HL-60 (cell line): ENCODE measurements at regions not wholly inside any gene's neighbourhood (a gene's known extent, or its start where the extent isn't known, plus 50 kb on each side); places are given as distances from the start of the nearest gene placed in this dataset.

Experiments
- GABPA ChIP-seq: IDR thresholded peaks from 2 replicates; pipeline ENCODE4 v1.6.1; 2012; ENCODE audit warnings: low read depth
- POLR2AphosphoS5 ChIP-seq: IDR thresholded peaks from 2 replicates; pipeline ENCODE4 v1.6.1; 2012; ENCODE audit warnings: low read depth
- SPI1 ChIP-seq: IDR thresholded peaks from 2 replicates; pipeline ENCODE4 v1.6.1; 2012; ENCODE audit warnings: low read depth, mild to moderate bottlenecking, borderline replicate concordance
- TF ChIP-seq, protein P1 (sequence below): IDR thresholded peaks from one replicate; pipeline ENCODE4 v1.5.1; 2011; ENCODE audit warnings: low read length, control low read depth, inconsistent platforms; ENCODE audit not compliant: insufficient read depth
- TF ChIP-seq, protein P2 (sequence below): IDR thresholded peaks from 2 replicates; pipeline ENCODE4 v1.6.1; 2012; ENCODE audit warnings: low read depth; ENCODE audit not compliant: insufficient replicate concordance

DNA sequence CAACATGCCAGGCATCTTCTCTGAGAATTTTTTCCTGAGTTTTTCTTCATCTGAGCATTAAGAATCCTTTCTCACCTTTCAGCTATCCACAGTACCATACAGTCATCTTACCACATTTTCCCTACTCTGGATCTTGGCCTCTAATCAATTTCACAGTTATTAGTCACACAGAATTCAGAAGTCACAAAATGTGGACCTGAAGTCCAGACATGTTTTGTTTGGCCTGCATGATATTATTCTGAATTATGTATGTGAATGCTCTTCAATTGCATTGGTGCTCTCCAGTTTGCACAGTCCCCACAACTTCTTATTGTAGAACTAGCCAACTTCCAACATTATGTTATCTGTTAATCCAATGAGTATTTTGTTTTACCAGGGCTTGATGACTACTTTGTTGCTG is 102.3 kb upstream of the GRIA3 start:
- TF ChIP-seq, protein P1, sequence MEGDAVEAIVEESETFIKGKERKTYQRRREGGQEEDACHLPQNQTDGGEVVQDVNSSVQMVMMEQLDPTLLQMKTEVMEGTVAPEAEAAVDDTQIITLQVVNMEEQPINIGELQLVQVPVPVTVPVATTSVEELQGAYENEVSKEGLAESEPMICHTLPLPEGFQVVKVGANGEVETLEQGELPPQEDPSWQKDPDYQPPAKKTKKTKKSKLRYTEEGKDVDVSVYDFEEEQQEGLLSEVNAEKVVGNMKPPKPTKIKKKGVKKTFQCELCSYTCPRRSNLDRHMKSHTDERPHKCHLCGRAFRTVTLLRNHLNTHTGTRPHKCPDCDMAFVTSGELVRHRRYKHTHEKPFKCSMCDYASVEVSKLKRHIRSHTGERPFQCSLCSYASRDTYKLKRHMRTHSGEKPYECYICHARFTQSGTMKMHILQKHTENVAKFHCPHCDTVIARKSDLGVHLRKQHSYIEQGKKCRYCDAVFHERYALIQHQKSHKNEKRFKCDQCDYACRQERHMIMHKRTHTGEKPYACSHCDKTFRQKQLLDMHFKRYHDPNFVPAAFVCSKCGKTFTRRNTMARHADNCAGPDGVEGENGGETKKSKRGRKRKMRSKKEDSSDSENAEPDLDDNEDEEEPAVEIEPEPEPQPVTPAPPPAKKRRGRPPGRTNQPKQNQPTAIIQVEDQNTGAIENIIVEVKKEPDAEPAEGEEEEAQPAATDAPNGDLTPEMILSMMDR, result no peak
- no peak for TF ChIP-seq POLR2AphosphoS5
- TF ChIP-seq GABPA, result no peak
- TF ChIP-seq, protein P2, sequence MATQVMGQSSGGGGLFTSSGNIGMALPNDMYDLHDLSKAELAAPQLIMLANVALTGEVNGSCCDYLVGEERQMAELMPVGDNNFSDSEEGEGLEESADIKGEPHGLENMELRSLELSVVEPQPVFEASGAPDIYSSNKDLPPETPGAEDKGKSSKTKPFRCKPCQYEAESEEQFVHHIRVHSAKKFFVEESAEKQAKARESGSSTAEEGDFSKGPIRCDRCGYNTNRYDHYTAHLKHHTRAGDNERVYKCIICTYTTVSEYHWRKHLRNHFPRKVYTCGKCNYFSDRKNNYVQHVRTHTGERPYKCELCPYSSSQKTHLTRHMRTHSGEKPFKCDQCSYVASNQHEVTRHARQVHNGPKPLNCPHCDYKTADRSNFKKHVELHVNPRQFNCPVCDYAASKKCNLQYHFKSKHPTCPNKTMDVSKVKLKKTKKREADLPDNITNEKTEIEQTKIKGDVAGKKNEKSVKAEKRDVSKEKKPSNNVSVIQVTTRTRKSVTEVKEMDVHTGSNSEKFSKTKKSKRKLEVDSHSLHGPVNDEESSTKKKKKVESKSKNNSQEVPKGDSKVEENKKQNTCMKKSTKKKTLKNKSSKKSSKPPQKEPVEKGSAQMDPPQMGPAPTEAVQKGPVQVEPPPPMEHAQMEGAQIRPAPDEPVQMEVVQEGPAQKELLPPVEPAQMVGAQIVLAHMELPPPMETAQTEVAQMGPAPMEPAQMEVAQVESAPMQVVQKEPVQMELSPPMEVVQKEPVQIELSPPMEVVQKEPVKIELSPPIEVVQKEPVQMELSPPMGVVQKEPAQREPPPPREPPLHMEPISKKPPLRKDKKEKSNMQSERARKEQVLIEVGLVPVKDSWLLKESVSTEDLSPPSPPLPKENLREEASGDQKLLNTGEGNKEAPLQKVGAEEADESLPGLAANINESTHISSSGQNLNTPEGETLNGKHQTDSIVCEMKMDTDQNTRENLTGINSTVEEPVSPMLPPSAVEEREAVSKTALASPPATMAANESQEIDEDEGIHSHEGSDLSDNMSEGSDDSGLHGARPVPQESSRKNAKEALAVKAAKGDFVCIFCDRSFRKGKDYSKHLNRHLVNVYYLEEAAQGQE, result no peak
- TF ChIP-seq SPI1, result no peak
